ENCODE measurements at regions not wholly inside any gene's neighbourhood (a gene's known extent, or its start where the extent isn't known, plus 50 kb on each side); places are given as distances from the start of the nearest gene placed in this dataset.

GRCh38 chr9:81490605-81491331 lies 198.6 kb downstream of the TLE1 start:
- no peak overlapping the region for H4K8ac ChIP-seq (ENCODE audit: extremely low read depth, insufficient read depth, low read length)
- no peak overlapping the region for H3K23ac ChIP-seq (ENCODE audit: insufficient read length)
- H2BK15ac ChIP-seq (ENCODE audit: low read length), result no peak overlapping the region
- no peak overlapping the region for H2AK5ac ChIP-seq (ENCODE audit: low read depth, low read length)
- H4K91ac ChIP-seq (replicated peaks; ENCODE audit: insufficient read length, low read length), result no peak overlapping the region
- H4K20me1 ChIP-seq (replicated peaks in 1 of 2; ENCODE audit: control insufficient read depth in 1 of 2, insufficient read depth in 2 of 2, low read length in 2 of 2), result no peaks in the 10 kb centered on the region
- no peak overlapping the region for H3K18ac ChIP-seq (ENCODE audit: extremely low read depth, low read length)
- no peaks in the 10 kb centered on the region for H3K9me3 ChIP-seq (ENCODE audit: insufficient read depth in 2 of 2, low read depth in 1 of 2, low read length in 1 of 2)
- H3K36me3 ChIP-seq (ENCODE audit: control insufficient read depth in 2 of 4, insufficient read depth in 4 of 4, low read length in 3 of 4), result no peaks in the 10 kb centered on the region
- H3K4me2 ChIP-seq (ENCODE audit: insufficient read depth in 1 of 2, low read depth in 2 of 2, low read length in 2 of 2), result no peak overlapping the region
- no peaks in the 10 kb centered on the region for H3K79me1 ChIP-seq (ENCODE audit: low read depth, low read length)
- no peak overlapping the region for H3K4me3 ChIP-seq (ENCODE audit: extremely low read depth in 1 of 4, insufficient read depth in 2 of 4, low read depth in 3 of 4, low read length in 4 of 4)
- H3K23me2 ChIP-seq (ENCODE audit: low read depth, low read length), result no peaks in the 10 kb centered on the region
- H2BK20ac ChIP-seq (ENCODE audit: low read length), result no peak overlapping the region
- FAIRE-seq (no peak), DNase-seq (ENCODE audit: low read depth in 1 of 2, low spot score in 2 of 2) (no peak)
- no peak overlapping the region for H2BK120ac ChIP-seq (replicated peaks; ENCODE audit: low read depth, low read length)
- no peak overlapping the region for H2AFZ ChIP-seq (ENCODE audit: low read length)
- H4K5ac ChIP-seq (ENCODE audit: insufficient read length, low read depth, low read length), result no peak overlapping the region
- ChIA-PET CTCF (ENCODE audit: partially characterized antibody) (no interaction called here), POLR2A (ENCODE audit: partially characterized antibody) (no interaction called here)
- no peaks in the 10 kb centered on the region for H3K4me1 ChIP-seq (replicated peaks in 1 of 4; ENCODE audit: control insufficient read depth in 3 of 4, insufficient read depth in 4 of 4, low read length in 3 of 4)
- TF ChIP-seq RXRA (IDR thresholded peaks at IDR 0.05; ENCODE audit: insufficient read depth, low read depth, low read length) (no peak), POLR2A (IDR thresholded peaks at IDR 0.05; ENCODE audit: control extremely low read depth in 1 of 2, low read depth in 2 of 2, low read length in 2 of 2) (no peak), CREB1 (IDR thresholded peaks at IDR 0.05) (no peak), KDM1A (IDR thresholded peaks at IDR 0.05; ENCODE audit: borderline replicate concordance, low read length) (no peak), ZNF274 (IDR thresholded peaks at IDR 0.05; ENCODE audit: borderline replicate concordance, extremely low read depth, low read length) (no peak), RAD21 (IDR thresholded peaks at IDR 0.05 in 1 of 2, conservative IDR thresholded peaks at IDR 0.05 in 1 of 2; ENCODE audit: low read depth in 2 of 2, low read length in 2 of 2) (no peak), FOSL1 (IDR thresholded peaks at IDR 0.05; ENCODE audit: insufficient read depth, low read depth, low read length) (no peak), SP4 (IDR thresholded peaks at IDR 0.05; ENCODE audit: low read length) (no peak), KDM5A (IDR thresholded peaks at IDR 0.05; ENCODE audit: low read length) (no peak), SUZ12 (IDR thresholded peaks at IDR 0.05; ENCODE audit: low read length) (no peak)
- WGBS, 2 experiments (ENCODE audit: extremely low coverage in 1 of 2, insufficient coverage in 1 of 2, insufficient read length in 1 of 2, insufficient replicate concordance in 2 of 2, low coverage in 1 of 2, low lambda C conversion rate in 2 of 2, missing lambda C conversion rate in 1 of 2), result 92% methylated on average over 5 of the region's 5 CpGs; no CpG with 5 or more reads in 1 of the 2 experiments
- H2BK5ac ChIP-seq (ENCODE audit: low read depth, low read length), result no peak overlapping the region
- H3K79me2 ChIP-seq (ENCODE audit: control insufficient read depth in 1 of 2, insufficient read depth in 2 of 2, low read length in 2 of 2), result no peaks in the 10 kb centered on the region
- no peak overlapping the region for H3K4ac ChIP-seq (replicated peaks; ENCODE audit: insufficient read length, low read depth, low read length)
- no peak overlapping the region for H2BK12ac ChIP-seq (ENCODE audit: low read depth, low read length)
- H3K27me3 ChIP-seq (replicated peaks in 1 of 4; ENCODE audit: control insufficient read depth in 3 of 4, extremely low read depth in 1 of 4, insufficient read depth in 3 of 4, low read length in 3 of 4), result no peaks in the 10 kb centered on the region
- no peak overlapping the region for H3K56ac ChIP-seq (replicated peaks; ENCODE audit: insufficient read length, low read depth, low read length)
- no peak overlapping the region for H3K9ac ChIP-seq (replicated peaks in 1 of 4; ENCODE audit: extremely low read depth in 1 of 4, low read depth in 3 of 4, low read length in 3 of 4)
- H3K27ac ChIP-seq (ENCODE audit: low read depth, low read length), result no peak overlapping the region
- no peak overlapping the region for H3K14ac ChIP-seq (ENCODE audit: insufficient read length)
